ENCODE measurements at regions not wholly inside any gene's neighbourhood (a gene's known extent, or its start where the extent isn't known, plus 50 kb on each side); places are given as distances from the start of the nearest gene placed in this dataset.
"Not testable (repeated sequence)": the region's sequence is repeated elsewhere in the genome, so short reads cannot be mapped to it uniquely, and the experiment has no call there.

- POLR2A ChIA-PET, H3K36me3 Mint-ChIP-seq: not testable (repeated sequence)
Measured at GRCh38 chr11:98330306-98330705, 690.4 kb upstream of the CNTN5 start.

DNA sequence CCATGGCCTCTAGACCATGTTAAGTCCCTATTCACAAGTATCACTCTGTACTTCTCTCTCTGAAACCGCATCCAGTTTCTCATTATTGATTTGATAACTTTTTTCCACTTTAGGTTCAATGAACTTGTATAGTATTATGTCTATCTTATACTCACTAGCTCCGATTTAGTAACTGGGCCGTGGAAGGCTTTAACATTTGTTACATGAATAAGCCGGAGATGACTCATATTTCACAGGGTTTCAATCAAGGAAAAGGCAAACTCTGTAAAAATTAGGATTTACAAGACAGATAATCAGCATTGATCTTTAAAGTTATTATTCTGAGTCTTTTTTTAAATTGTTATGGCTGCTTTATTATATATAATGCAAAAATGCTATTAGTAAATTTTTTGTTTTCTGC is 662.2 kb upstream of the CNTN5 start:
- Mint-ChIP-seq H3K4me3 (no peak overlapping the region), H3K27me3 (no peaks in the 10 kb centered on the region), H3K4me1 (ENCODE audit: low read depth) (no peaks in the 10 kb centered on the region), H3K36me3 (no peaks in the 10 kb centered on the region), H3K9me3 (peaks cover 8% of the 10 kb centered on the region), H3K27ac (no peak overlapping the region)
- intact Hi-C loops (cut with micrococcal nuclease): no loop called here
- DNase-seq: no peak
- ChIA-PET CTCF (no interaction called here), POLR2A (no interaction called here)

More at GRCh38 chr11:98330306-98330705, 690.4 kb upstream of the CNTN5 start:
- intact Hi-C loops (cut with micrococcal nuclease); H3K27ac Mint-ChIP-seq; DNase-seq; H3K27me3 Mint-ChIP-seq; H3K4me1 Mint-ChIP-seq (ENCODE audit: low read depth); CTCF ChIA-PET; H3K9me3 Mint-ChIP-seq; H3K4me3 Mint-ChIP-seq: not testable (repeated sequence)

DNA sequence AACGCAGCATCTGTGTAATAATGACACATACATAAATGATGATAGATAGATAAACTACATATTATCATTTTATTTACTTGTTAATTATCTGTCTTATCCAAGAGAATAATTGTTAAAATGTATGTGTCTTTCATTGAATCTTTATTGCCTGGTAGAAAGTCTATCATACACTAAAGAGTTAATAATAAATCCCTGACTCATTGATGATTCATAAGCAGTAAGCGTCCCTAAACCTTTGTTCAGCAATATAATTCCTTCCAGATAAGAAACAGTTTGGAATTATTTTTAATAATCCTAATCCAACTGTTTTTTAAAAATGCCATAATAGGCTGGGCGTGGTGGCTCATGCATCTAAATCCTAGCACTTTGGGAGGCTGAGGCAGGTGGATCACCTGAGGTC is 655.6 kb upstream of the CNTN5 start:
- peaks cover 11% of the 10 kb centered on the region for H3K9me3 Mint-ChIP-seq
- CTCF ChIA-PET: no interaction called here
- intact Hi-C loops (cut with micrococcal nuclease): no loop called here
- no peak for DNase-seq
- H3K27me3 Mint-ChIP-seq: no peaks in the 10 kb centered on the region
- no peaks in the 10 kb centered on the region for H3K36me3 Mint-ChIP-seq
- POLR2A ChIA-PET: no interaction called here
- no peaks in the 10 kb centered on the region for H3K4me1 Mint-ChIP-seq (ENCODE audit: low read depth)
- no peak overlapping the region for H3K4me3 Mint-ChIP-seq
- no peak overlapping the region for H3K27ac Mint-ChIP-seq

GRCh38 chr11:98365941-98366340 is 654.8 kb upstream of the CNTN5 start:
- no peaks in the 10 kb centered on the region for H3K4me1 Mint-ChIP-seq (ENCODE audit: low read depth)
- intact Hi-C loops (cut with micrococcal nuclease): no loop called here
- ChIA-PET POLR2A (no interaction called here), CTCF (no interaction called here)
- peaks cover 13% of the 10 kb centered on the region for H3K9me3 Mint-ChIP-seq
- H3K4me3 Mint-ChIP-seq: no peak overlapping the region
- H3K36me3 Mint-ChIP-seq: no peaks in the 10 kb centered on the region
- no peak overlapping the region for H3K27ac Mint-ChIP-seq
- no peaks in the 10 kb centered on the region for H3K27me3 Mint-ChIP-seq
- DNase-seq: no peak

- no peaks in the 10 kb centered on the region for H3K4me1 Mint-ChIP-seq (ENCODE audit: low read depth)
- DNase-seq: no peak
- H3K27me3 Mint-ChIP-seq: no peaks in the 10 kb centered on the region
- CTCF ChIA-PET: no interaction called here
- H3K27ac Mint-ChIP-seq: no peak overlapping the region
- no peak overlapping the region for H3K4me3 Mint-ChIP-seq
- intact Hi-C loops (cut with micrococcal nuclease): no loop called here
- POLR2A ChIA-PET: no interaction called here
- H3K36me3 Mint-ChIP-seq: no peaks in the 10 kb centered on the region
- peaks cover 14% of the 10 kb centered on the region for H3K9me3 Mint-ChIP-seq
Measured at GRCh38 chr11:98390391-98390790, 630.4 kb upstream of the CNTN5 start.

GRCh38 chr11:98394500-98394899 is 626.2 kb upstream of the CNTN5 start:
- intact Hi-C loops (cut with micrococcal nuclease); H3K36me3 Mint-ChIP-seq; H3K27ac Mint-ChIP-seq; H3K9me3 Mint-ChIP-seq; H3K4me3 Mint-ChIP-seq; CTCF ChIA-PET; H3K4me1 Mint-ChIP-seq (ENCODE audit: low read depth); DNase-seq; H3K27me3 Mint-ChIP-seq; POLR2A ChIA-PET: not testable (repeated sequence)

DNA sequence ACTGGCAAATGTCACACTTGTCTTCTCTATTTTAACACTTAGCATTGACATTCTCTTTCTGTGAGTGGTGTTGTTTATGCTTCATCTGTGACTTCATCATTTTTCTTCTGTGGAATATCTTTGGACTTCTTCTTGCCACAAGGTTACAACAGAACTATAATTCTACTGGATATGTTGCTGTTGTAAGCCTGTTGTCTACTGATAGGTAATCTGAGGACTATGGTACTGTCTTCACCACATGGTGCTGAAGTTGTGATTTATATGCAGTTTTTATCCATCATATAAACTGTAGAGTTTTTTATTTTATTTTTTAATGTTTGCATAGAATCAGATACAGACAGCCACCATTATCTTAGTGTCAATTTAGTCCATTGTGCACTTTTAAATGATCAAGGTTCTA is 622.2 kb upstream of the CNTN5 start:
- Mint-ChIP-seq H3K27me3 (no peaks in the 10 kb centered on the region), H3K9me3 (peaks cover 9% of the 10 kb centered on the region), H3K27ac (no peak overlapping the region), H3K4me1 (ENCODE audit: low read depth) (no peaks in the 10 kb centered on the region), H3K4me3 (no peak overlapping the region), H3K36me3 (no peaks in the 10 kb centered on the region)
- intact Hi-C loops (cut with micrococcal nuclease): no loop called here
- POLR2A ChIA-PET: no interaction called here
- CTCF ChIA-PET: no interaction called here
- no peak for DNase-seq

- Mint-ChIP-seq H3K27ac (no peak overlapping the region), H3K9me3 (peaks cover 10% of the 10 kb centered on the region), H3K4me1 (ENCODE audit: low read depth) (no peaks in the 10 kb centered on the region), H3K36me3 (no peaks in the 10 kb centered on the region), H3K27me3 (no peaks in the 10 kb centered on the region), H3K4me3 (no peak overlapping the region)
- ChIA-PET POLR2A (no interaction called here), CTCF (no interaction called here)
- intact Hi-C loops (cut with micrococcal nuclease): no loop called here
- no peak for DNase-seq
Measured at GRCh38 chr11:98409069-98409468, 611.7 kb upstream of the CNTN5 start.

DNA sequence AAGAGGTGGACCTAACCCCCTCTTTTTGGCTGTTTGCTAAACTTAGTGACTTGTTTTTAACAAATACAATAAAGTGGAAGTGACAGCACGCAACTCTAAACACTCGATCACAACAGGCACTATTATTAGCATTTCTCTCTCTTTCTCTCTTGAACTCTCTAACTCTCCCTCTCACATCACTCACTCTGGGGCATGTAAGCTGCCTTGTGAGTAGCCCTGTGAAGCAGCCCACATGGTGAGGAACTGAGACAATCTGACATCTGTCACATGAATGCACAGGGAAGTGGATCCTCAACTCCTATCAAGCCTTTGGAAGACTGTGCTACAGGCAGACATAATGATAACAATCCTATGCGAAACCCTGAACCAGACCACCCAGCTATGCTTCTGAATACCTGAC is 609.0 kb upstream of the CNTN5 start:
- no peaks in the 10 kb centered on the region for H3K27me3 Mint-ChIP-seq

GRCh38 chr11:98417256-98417755 is 603.4 kb upstream of the CNTN5 start:
- ChIA-PET POLR2A (no interaction called here), CTCF (no interaction called here)
- Mint-ChIP-seq H3K36me3 (no peaks in the 10 kb centered on the region), H3K4me1 (ENCODE audit: low read depth) (no peaks in the 10 kb centered on the region), H3K27me3 (no peaks in the 10 kb centered on the region), H3K27ac (no peak overlapping the region), H3K4me3 (no peak overlapping the region), H3K9me3 (peaks cover 22% of the 10 kb centered on the region)
- DNase-seq: no peak
- intact Hi-C loops (cut with micrococcal nuclease): no loop called here

More for the DNA sequence above, 609.0 kb upstream of the CNTN5 start:
- no peak overlapping the region for H3K27ac Mint-ChIP-seq
- intact Hi-C loops (cut with micrococcal nuclease): no loop called here
- H3K9me3 Mint-ChIP-seq: peaks cover 10% of the 10 kb centered on the region
- POLR2A ChIA-PET: no interaction called here
- H3K4me1 Mint-ChIP-seq (ENCODE audit: low read depth): no peaks in the 10 kb centered on the region
- no peak for DNase-seq
- no peaks in the 10 kb centered on the region for H3K36me3 Mint-ChIP-seq
- CTCF ChIA-PET: no interaction called here
- no peak overlapping the region for H3K4me3 Mint-ChIP-seq

DNA sequence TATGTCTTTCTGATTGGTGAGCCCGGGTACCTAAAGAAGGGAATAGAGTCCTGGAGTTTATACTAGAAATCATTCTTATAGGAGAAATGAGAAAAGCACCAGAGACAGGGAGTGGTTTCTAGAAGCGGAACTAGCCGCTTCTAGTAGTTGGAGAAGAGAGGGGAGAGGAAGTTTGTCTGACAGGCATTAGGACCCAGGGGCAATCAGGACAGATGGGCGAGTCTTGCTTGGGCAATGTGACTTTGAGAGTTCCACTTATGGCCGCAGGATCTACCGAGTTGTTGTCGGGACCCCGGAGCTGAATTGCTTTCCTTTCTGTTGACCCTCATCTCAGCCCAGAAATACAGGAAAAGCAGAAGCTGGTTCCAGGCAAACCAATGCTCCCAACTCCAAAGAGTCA is 596.8 kb upstream of the CNTN5 start:
- H3K4me1 Mint-ChIP-seq (ENCODE audit: low read depth): no peaks in the 10 kb centered on the region
- no peaks in the 10 kb centered on the region for H3K36me3 Mint-ChIP-seq
- CTCF ChIA-PET: no interaction called here
- no peak overlapping the region for H3K27ac Mint-ChIP-seq
- intact Hi-C loops (cut with micrococcal nuclease): no loop called here
- H3K9me3 Mint-ChIP-seq: peaks cover 38% of the 10 kb centered on the region
- no peak overlapping the region for H3K4me3 Mint-ChIP-seq
- POLR2A ChIA-PET: no interaction called here
- no peak for DNase-seq
- H3K27me3 Mint-ChIP-seq: no peaks in the 10 kb centered on the region

- H3K4me1 Mint-ChIP-seq (ENCODE audit: low read depth); H3K27me3 Mint-ChIP-seq; H3K36me3 Mint-ChIP-seq; DNase-seq; POLR2A ChIA-PET; H3K27ac Mint-ChIP-seq; H3K4me3 Mint-ChIP-seq; CTCF ChIA-PET; intact Hi-C loops (cut with micrococcal nuclease): not testable (repeated sequence)
- H3K9me3 Mint-ChIP-seq: peaks cover 36% of the 10 kb centered on the region
Measured at GRCh38 chr11:98424773-98425172, 596.0 kb upstream of the CNTN5 start.

- no peak overlapping the region for H3K4me3 Mint-ChIP-seq
- no peaks in the 10 kb centered on the region for H3K27me3 Mint-ChIP-seq
- H3K4me1 Mint-ChIP-seq (ENCODE audit: low read depth): no peaks in the 10 kb centered on the region
- H3K27ac Mint-ChIP-seq: no peak overlapping the region
- ChIA-PET CTCF (no interaction called here), POLR2A (no interaction called here)
- H3K36me3 Mint-ChIP-seq: no peaks in the 10 kb centered on the region
- peaks cover 39% of the 10 kb centered on the region for H3K9me3 Mint-ChIP-seq
- no peak for DNase-seq
- intact Hi-C loops (cut with micrococcal nuclease): no loop called here
Measured at GRCh38 chr11:98431463-98432359, 589.0 kb upstream of the CNTN5 start.

All from activated CD4-positive, alpha-beta memory T cell treated with anti-CD3 and anti-CD28 coated beads for 36 hours (primary cell).